ENCODE measurements at regions not wholly inside any gene's neighbourhood (a gene's known extent, or its start where the extent isn't known, plus 50 kb on each side); places are given as distances from the start of the nearest gene placed in this dataset.

GRCh38 chrX:82648062-82648461, 860.0 kb upstream of the POU3F4 start:
- no peak for ATAC-seq (ENCODE audit: low read depth)
- TF ChIP-seq CTCF (IDR thresholded peaks at IDR 0.05) = no peak
- Mint-ChIP-seq H3K9me3 (peaks cover 7% of the 10 kb centered on the region), H3K4me1 (no peaks in the 10 kb centered on the region), H3K4me3 (no peak overlapping the region), H3K27ac (no peak overlapping the region), H3K27me3 (no peaks in the 10 kb centered on the region), H3K36me3 (ENCODE audit: low read depth) (no peaks in the 10 kb centered on the region)
- intact Hi-C loops (cut with micrococcal nuclease) = no loop called here
- POLR2A ChIA-PET = no interaction called here
- no peak for DNase-seq
- CTCF ChIA-PET = no interaction called here

GRCh38 chrX:82649645-82650044, 858.4 kb upstream of the POU3F4 start:
- TF ChIP-seq CTCF (IDR thresholded peaks at IDR 0.05) = no peak
- ChIA-PET CTCF (no interaction called here), POLR2A (no interaction called here)
- Mint-ChIP-seq H3K36me3 (ENCODE audit: low read depth) (no peaks in the 10 kb centered on the region), H3K4me1 (no peaks in the 10 kb centered on the region), H3K4me3 (no peak overlapping the region), H3K9me3 (peaks cover 2% of the 10 kb centered on the region), H3K27me3 (no peaks in the 10 kb centered on the region), H3K27ac (no peak overlapping the region)
- DNase-seq (no peak), ATAC-seq (ENCODE audit: low read depth) (no peak)
- intact Hi-C loops (cut with micrococcal nuclease) = no loop called here

GRCh38 chrX:82658492-82658891, 849.6 kb upstream of the POU3F4 start:
- ATAC-seq (ENCODE audit: low read depth) = no peak
- no peak overlapping the region for H3K4me3 Mint-ChIP-seq
- ChIA-PET CTCF (no interaction called here), POLR2A (no interaction called here)
- no peaks in the 10 kb centered on the region for H3K9me3 Mint-ChIP-seq
- no peak for DNase-seq
- TF ChIP-seq CTCF (IDR thresholded peaks at IDR 0.05) = no peak
- intact Hi-C loops (cut with micrococcal nuclease) = no loop called here
- no peaks in the 10 kb centered on the region for H3K27me3 Mint-ChIP-seq
- H3K27ac Mint-ChIP-seq = no peak overlapping the region
- no peaks in the 10 kb centered on the region for H3K36me3 Mint-ChIP-seq (ENCODE audit: low read depth)
- no peaks in the 10 kb centered on the region for H3K4me1 Mint-ChIP-seq

GRCh38 chrX:82666355-82666754, 841.7 kb upstream of the POU3F4 start:
- POLR2A ChIA-PET = no interaction called here
- Mint-ChIP-seq H3K27ac (no peak overlapping the region), H3K4me1 (no peaks in the 10 kb centered on the region), H3K4me3 (no peak overlapping the region), H3K27me3 (no peaks in the 10 kb centered on the region), H3K9me3 (no peaks in the 10 kb centered on the region), H3K36me3 (ENCODE audit: low read depth) (no peaks in the 10 kb centered on the region)
- TF ChIP-seq CTCF (IDR thresholded peaks at IDR 0.05) = no peak
- DNase-seq (no peak), ATAC-seq (ENCODE audit: low read depth) (no peak)
- intact Hi-C loops (cut with micrococcal nuclease) = no loop called here
- CTCF ChIA-PET = no interaction called here

- DNase-seq = no peak
- no peaks in the 10 kb centered on the region for H3K9me3 Mint-ChIP-seq
- H3K27ac Mint-ChIP-seq = no peak overlapping the region
- no peak overlapping the region for H3K4me3 Mint-ChIP-seq
- POLR2A ChIA-PET = no interaction called here
- CTCF ChIA-PET = no interaction called here
- no peaks in the 10 kb centered on the region for H3K27me3 Mint-ChIP-seq
- no peaks in the 10 kb centered on the region for H3K36me3 Mint-ChIP-seq (ENCODE audit: low read depth)
- no peaks in the 10 kb centered on the region for H3K4me1 Mint-ChIP-seq
- ATAC-seq (ENCODE audit: low read depth) = no peak
- no peak for TF ChIP-seq CTCF (IDR thresholded peaks at IDR 0.05)
- intact Hi-C loops (cut with micrococcal nuclease) = loop anchor here (5.0 kb wide), 1 partner anchor 1503 kb away; no protein-coding TSS in a partner anchor
Observed at GRCh38 chrX:82675104-82675503, 833.0 kb upstream of the POU3F4 start.

Data from activated B cell treated with CpG ODN at 0.5 μM for 24 hours (primary cell).